LNCAP (cell line): ENCODE measurements at regions not wholly inside any gene's neighbourhood (a gene's known extent, or its start where the extent isn't known, plus 50 kb on each side); places are given as distances from the start of the nearest gene placed in this dataset.

ENCODE experiments used
- CTCF ChIP-seq: fragments of 450-650 bp; IDR thresholded peaks from 2 replicates; pipeline ENCODE4 v1.5.1; 2017; ENCODE audit warnings: mild to moderate bottlenecking

GRCh38 chr3:74003734-74004133 lies 379.0 kb upstream of the PDZRN3 start:
- TF ChIP-seq CTCF = no peak

GRCh38 chr3:74001436-74001835 lies 376.7 kb upstream of the PDZRN3 start:
- no peak for TF ChIP-seq CTCF

GRCh38 chr3:74000725-74001124 lies 376.0 kb upstream of the PDZRN3 start:
- no peak for TF ChIP-seq CTCF

- TF ChIP-seq CTCF = no peak
Observed at GRCh38 chr3:73999501-73999900, 374.8 kb upstream of the PDZRN3 start.

- no peak for TF ChIP-seq CTCF
Observed at GRCh38 chr3:73966733-73967132, 342.0 kb upstream of the PDZRN3 start.

- TF ChIP-seq CTCF = no peak
Observed at GRCh38 chr3:73964818-73965217, 340.1 kb upstream of the PDZRN3 start.

GRCh38 chr3:73955494-73956070 lies 330.8 kb upstream of the PDZRN3 start:
- TF ChIP-seq CTCF = no peak

GRCh38 chr3:73954506-73954905 lies 329.8 kb upstream of the PDZRN3 start:
- no peak for TF ChIP-seq CTCF
